ENCODE measurements at regions not wholly inside any gene's neighbourhood (a gene's known extent, or its start where the extent isn't known, plus 50 kb on each side); places are given as distances from the start of the nearest gene placed in this dataset.
A peak's percentile ranks its signal among the peaks of the same experiment; 100 is the strongest.

DNA sequence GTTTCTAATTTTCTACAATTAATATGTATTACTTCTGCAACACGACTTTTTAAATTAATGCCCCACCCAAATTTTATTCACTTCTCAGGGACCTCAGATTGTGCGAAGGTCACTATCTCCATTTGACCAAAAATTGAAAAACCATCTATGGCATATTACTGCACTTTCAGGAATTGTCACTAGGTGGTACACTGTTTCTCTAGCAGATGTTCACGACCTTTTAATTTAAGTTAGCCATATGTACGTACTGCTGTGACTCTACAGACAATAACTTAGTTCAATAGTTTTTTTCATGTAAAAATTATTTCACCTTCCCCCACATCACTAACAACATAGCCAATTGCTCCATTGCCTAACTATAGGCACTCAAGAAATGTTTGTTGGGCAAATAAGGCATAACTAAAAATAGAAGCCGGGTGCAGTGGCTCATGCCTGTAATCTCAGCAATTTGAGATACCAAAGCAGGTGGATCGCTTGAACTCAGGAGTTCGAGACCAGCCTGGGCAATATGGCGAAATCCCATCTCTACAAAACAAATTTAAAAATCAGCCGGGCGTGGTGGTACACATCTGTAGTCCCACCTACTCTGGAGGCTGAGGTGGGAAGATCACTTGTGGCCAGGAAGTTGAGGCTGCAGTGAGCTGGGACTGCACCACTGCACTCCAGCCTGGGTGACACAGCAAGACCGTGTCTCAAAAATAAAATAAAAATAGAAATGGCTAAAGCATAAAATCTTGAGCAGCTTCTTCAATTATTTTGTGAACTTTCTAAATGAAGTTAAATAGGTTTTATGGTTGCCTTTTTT, 75.7 kb upstream of the PKN2 start:
- peak; percentile 84 for ATAC-seq
- Histone ChIP-seq H3K27ac (ENCODE audit: control insufficient read depth, insufficient read depth) (no peak overlapping the region), H2AFZ (ENCODE audit: control insufficient read depth, low read depth, low read length) (no peak overlapping the region), H3K27me3 (replicated peaks in 1 of 2; ENCODE audit: control insufficient read depth in 2 of 2, insufficient read depth in 2 of 2, low read length in 1 of 2) (no peaks in the 10 kb centered on the region; a peak in 1 of 4 replicates), H3K9ac (ENCODE audit: control insufficient read depth, insufficient read depth, low read length) (no peak overlapping the region), H3K4me1 (ENCODE audit: control insufficient read depth, insufficient read depth, low read length) (no peaks in the 10 kb centered on the region), H3K4me2 (ENCODE audit: control insufficient read depth, insufficient read depth) (no peak overlapping the region), H3K4me3 (no peak overlapping the region), H4K20me1 (ENCODE audit: control insufficient read depth, insufficient read depth) (no peaks in the 10 kb centered on the region), H3K36me3 (ENCODE audit: control insufficient read depth in 2 of 2, insufficient read depth in 2 of 2, low read length in 1 of 2) (no peaks in the 10 kb centered on the region), H3K79me2 (ENCODE audit: control insufficient read depth, insufficient read depth, low read length) (no peaks in the 10 kb centered on the region), H3K9me3 (replicated peaks; ENCODE audit: control insufficient read depth, insufficient read depth, low read length) (no peaks in the 10 kb centered on the region)
- BruUV-seq (replicated peaks) = no TSS peak
- FAIRE-seq = peak; percentile 66
- RAD21 ChIA-PET (ENCODE audit: unreplicated experiment) = interaction anchor here (1.2 kb wide), 1 partner anchor 269 kb away, joined by 5 read pairs; no protein-coding TSS in a partner anchor
- no peak for DNase-seq (ENCODE audit: low read depth, low spot score)
- in situ Hi-C loops (cut with MboI) (no loop called here), intact Hi-C loops (cut with micrococcal nuclease; ENCODE audit: unreplicated experiment) (loop anchor here (1.0 kb wide), 1 partner anchor 270 kb away; no protein-coding TSS in a partner anchor)
- CTCF ChIA-PET = interaction anchor here (0.7 to 2.0 kb wide), 3 partner anchors 58 to 268 kb away, joined by 3 to 6 read pairs (median 4); no protein-coding TSS in a partner anchor
- POLR2A ChIA-PET = no interaction called here
- WGBS (ENCODE audit: insufficient coverage, insufficient replicate concordance, low lambda C conversion rate, missing lambda C conversion rate) = 18% methylated on average over 11 of the region's 11 CpGs
- SMC1A ChIA-PET (ENCODE audit: uncharacterized antibody, unreplicated experiment) = interaction anchor here (1.4 kb wide), 1 partner anchor 269 kb away, joined by 6 read pairs; no protein-coding TSS in a partner anchor
- TF ChIP-seq JUNB (IDR thresholded peaks at IDR 0.05) = no peak
- no peak for TF ChIP-seq BHLHE40 (IDR thresholded peaks at IDR 0.05; ENCODE audit: borderline replicate concordance in 1 of 2, low read depth in 2 of 2, low read length in 1 of 2)
- TF ChIP-seq, protein P1, sequence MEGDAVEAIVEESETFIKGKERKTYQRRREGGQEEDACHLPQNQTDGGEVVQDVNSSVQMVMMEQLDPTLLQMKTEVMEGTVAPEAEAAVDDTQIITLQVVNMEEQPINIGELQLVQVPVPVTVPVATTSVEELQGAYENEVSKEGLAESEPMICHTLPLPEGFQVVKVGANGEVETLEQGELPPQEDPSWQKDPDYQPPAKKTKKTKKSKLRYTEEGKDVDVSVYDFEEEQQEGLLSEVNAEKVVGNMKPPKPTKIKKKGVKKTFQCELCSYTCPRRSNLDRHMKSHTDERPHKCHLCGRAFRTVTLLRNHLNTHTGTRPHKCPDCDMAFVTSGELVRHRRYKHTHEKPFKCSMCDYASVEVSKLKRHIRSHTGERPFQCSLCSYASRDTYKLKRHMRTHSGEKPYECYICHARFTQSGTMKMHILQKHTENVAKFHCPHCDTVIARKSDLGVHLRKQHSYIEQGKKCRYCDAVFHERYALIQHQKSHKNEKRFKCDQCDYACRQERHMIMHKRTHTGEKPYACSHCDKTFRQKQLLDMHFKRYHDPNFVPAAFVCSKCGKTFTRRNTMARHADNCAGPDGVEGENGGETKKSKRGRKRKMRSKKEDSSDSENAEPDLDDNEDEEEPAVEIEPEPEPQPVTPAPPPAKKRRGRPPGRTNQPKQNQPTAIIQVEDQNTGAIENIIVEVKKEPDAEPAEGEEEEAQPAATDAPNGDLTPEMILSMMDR (IDR thresholded peaks at IDR 0.05 in 2 of 3, conservative IDR thresholded peaks at IDR 0.05 in 1 of 3; ENCODE audit: control insufficient read depth in 2 of 3, extremely low read depth in 1 of 3, insufficient read depth in 1 of 3, low read depth in 3 of 3, low read length in 3 of 3) = peak; percentile 51 to 60 (median 59); a peak in 5 of 6 replicates
- peak; percentile 52 for TF ChIP-seq RAD21 (IDR thresholded peaks at IDR 0.05; ENCODE audit: insufficient read depth, low read depth, low read length)
- no peak for TF ChIP-seq BMI1 (IDR thresholded peaks at IDR 0.05; ENCODE audit: borderline replicate concordance)
- TF ChIP-seq MTA2 (IDR thresholded peaks at IDR 0.05; ENCODE audit: low read depth) = no peak
- TF ChIP-seq, protein P2, sequence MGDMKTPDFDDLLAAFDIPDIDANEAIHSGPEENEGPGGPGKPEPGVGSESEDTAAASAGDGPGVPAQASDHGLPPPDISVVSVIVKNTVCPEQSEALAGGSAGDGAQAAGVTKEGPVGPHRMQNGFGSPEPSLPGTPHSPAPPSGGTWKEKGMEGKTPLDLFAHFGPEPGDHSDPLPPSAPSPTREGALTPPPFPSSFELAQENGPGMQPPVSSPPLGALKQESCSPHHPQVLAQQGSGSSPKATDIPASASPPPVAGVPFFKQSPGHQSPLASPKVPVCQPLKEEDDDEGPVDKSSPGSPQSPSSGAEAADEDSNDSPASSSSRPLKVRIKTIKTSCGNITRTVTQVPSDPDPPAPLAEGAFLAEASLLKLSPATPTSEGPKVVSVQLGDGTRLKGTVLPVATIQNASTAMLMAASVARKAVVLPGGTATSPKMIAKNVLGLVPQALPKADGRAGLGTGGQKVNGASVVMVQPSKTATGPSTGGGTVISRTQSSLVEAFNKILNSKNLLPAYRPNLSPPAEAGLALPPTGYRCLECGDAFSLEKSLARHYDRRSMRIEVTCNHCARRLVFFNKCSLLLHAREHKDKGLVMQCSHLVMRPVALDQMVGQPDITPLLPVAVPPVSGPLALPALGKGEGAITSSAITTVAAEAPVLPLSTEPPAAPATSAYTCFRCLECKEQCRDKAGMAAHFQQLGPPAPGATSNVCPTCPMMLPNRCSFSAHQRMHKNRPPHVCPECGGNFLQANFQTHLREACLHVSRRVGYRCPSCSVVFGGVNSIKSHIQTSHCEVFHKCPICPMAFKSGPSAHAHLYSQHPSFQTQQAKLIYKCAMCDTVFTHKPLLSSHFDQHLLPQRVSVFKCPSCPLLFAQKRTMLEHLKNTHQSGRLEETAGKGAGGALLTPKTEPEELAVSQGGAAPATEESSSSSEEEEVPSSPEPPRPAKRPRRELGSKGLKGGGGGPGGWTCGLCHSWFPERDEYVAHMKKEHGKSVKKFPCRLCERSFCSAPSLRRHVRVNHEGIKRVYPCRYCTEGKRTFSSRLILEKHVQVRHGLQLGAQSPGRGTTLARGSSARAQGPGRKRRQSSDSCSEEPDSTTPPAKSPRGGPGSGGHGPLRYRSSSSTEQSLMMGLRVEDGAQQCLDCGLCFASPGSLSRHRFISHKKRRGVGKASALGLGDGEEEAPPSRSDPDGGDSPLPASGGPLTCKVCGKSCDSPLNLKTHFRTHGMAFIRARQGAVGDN (IDR thresholded peaks at IDR 0.05) = no peak
- TF ChIP-seq, protein P3, sequence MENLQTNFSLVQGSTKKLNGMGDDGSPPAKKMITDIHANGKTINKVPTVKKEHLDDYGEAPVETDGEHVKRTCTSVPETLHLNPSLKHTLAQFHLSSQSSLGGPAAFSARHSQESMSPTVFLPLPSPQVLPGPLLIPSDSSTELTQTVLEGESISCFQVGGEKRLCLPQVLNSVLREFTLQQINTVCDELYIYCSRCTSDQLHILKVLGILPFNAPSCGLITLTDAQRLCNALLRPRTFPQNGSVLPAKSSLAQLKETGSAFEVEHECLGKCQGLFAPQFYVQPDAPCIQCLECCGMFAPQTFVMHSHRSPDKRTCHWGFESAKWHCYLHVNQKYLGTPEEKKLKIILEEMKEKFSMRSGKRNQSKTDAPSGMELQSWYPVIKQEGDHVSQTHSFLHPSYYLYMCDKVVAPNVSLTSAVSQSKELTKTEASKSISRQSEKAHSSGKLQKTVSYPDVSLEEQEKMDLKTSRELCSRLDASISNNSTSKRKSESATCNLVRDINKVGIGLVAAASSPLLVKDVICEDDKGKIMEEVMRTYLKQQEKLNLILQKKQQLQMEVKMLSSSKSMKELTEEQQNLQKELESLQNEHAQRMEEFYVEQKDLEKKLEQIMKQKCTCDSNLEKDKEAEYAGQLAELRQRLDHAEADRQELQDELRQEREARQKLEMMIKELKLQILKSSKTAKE (IDR thresholded peaks at IDR 0.05; ENCODE audit: low read depth, poor library complexity, severe bottlenecking) = no peak

Measured in GM12878 (cell line).